ENCODE measurements at regions not wholly inside any gene's neighbourhood (a gene's known extent, or its start where the extent isn't known, plus 50 kb on each side); places are given as distances from the start of the nearest gene placed in this dataset.

DNA sequence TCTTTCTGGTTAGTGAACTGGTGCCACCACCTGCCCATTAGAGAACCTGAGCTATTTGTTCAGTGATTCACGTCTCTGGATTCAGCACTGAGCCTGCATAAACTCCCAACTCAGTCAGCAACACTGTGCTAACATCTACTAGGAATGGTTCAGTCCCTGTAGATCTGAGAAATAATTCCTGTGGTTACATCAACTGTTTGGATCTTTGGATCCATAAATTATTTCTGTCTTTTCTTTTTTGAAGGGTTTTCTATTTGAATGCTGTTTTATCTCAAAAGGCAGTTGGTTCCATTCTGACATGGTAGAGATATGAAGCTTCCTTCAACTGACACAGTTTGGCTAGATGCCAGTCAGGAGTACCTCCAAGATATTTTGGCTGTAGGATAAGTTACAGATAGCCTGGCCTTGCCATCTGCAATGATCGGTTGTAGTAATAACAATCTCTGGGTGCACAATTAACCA is 125.9 kb downstream of the TRMT11 start (continued):
- TF ChIP-seq E2F8 (IDR thresholded peaks at IDR 0.05; ENCODE audit: low read depth, partially characterized antibody) (no peak), TRIM24 (IDR thresholded peaks at IDR 0.05) (peak; percentile 82 to 88), ZNF436 (CRISPR knock-in tag; IDR thresholded peaks at IDR 0.05) (no peak), PRMT5 (CRISPR knock-in tag; IDR thresholded peaks at IDR 0.05) (no peak), ZNF76 (CRISPR knock-in tag; IDR thresholded peaks at IDR 0.05; ENCODE audit: borderline replicate concordance) (no peak), NR3C1 (CRISPR knock-in tag; IDR thresholded peaks at IDR 0.05) (no peak), POLR2AphosphoS5 (IDR thresholded peaks at IDR 0.05; ENCODE audit: control insufficient read depth, insufficient read depth, low read depth, low read length) (peak; percentile 90), SIRT6 (IDR thresholded peaks at IDR 0.05; ENCODE audit: low read depth, low read length) (no peak), CBFB (CRISPR knock-in tag; IDR thresholded peaks at IDR 0.05) (no peak)
- TF ChIP-seq, protein P1, sequence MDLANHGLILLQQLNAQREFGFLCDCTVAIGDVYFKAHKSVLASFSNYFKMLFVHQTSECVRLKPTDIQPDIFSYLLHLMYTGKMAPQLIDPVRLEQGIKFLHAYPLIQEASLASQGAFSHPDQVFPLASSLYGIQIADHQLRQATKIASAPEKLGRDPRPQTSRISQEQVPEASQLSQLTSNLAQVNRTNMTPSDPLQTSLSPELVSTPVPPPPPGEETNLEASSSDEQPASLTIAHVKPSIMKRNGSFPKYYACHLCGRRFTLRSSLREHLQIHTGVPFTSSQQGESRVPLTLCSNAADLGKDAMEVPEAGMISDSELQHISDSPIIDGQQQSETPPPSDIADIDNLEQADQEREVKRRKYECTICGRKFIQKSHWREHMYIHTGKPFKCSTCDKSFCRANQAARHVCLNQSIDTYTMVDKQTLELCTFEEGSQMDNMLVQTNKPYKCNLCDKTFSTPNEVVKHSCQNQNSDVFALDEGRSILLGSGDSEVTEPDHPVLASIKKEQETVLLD (IDR thresholded peaks at IDR 0.05): peak; percentile 23; the same call in 1 of the 2 replicates
- TF ChIP-seq, protein P2, sequence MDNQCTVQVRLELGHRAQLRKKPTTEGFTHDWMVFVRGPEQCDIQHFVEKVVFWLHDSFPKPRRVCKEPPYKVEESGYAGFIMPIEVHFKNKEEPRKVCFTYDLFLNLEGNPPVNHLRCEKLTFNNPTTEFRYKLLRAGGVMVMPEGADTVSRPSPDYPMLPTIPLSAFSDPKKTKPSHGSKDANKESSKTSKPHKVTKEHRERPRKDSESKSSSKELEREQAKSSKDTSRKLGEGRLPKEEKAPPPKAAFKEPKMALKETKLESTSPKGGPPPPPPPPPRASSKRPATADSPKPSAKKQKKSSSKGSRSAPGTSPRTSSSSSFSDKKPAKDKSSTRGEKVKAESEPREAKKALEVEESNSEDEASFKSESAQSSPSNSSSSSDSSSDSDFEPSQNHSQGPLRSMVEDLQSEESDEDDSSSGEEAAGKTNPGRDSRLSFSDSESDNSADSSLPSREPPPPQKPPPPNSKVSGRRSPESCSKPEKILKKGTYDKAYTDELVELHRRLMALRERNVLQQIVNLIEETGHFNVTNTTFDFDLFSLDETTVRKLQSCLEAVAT (IDR thresholded peaks at IDR 0.05): peak in 1 of 2 experiments; percentile 83; a peak in 1 of 4 replicates
- TF ChIP-seq, protein P3, sequence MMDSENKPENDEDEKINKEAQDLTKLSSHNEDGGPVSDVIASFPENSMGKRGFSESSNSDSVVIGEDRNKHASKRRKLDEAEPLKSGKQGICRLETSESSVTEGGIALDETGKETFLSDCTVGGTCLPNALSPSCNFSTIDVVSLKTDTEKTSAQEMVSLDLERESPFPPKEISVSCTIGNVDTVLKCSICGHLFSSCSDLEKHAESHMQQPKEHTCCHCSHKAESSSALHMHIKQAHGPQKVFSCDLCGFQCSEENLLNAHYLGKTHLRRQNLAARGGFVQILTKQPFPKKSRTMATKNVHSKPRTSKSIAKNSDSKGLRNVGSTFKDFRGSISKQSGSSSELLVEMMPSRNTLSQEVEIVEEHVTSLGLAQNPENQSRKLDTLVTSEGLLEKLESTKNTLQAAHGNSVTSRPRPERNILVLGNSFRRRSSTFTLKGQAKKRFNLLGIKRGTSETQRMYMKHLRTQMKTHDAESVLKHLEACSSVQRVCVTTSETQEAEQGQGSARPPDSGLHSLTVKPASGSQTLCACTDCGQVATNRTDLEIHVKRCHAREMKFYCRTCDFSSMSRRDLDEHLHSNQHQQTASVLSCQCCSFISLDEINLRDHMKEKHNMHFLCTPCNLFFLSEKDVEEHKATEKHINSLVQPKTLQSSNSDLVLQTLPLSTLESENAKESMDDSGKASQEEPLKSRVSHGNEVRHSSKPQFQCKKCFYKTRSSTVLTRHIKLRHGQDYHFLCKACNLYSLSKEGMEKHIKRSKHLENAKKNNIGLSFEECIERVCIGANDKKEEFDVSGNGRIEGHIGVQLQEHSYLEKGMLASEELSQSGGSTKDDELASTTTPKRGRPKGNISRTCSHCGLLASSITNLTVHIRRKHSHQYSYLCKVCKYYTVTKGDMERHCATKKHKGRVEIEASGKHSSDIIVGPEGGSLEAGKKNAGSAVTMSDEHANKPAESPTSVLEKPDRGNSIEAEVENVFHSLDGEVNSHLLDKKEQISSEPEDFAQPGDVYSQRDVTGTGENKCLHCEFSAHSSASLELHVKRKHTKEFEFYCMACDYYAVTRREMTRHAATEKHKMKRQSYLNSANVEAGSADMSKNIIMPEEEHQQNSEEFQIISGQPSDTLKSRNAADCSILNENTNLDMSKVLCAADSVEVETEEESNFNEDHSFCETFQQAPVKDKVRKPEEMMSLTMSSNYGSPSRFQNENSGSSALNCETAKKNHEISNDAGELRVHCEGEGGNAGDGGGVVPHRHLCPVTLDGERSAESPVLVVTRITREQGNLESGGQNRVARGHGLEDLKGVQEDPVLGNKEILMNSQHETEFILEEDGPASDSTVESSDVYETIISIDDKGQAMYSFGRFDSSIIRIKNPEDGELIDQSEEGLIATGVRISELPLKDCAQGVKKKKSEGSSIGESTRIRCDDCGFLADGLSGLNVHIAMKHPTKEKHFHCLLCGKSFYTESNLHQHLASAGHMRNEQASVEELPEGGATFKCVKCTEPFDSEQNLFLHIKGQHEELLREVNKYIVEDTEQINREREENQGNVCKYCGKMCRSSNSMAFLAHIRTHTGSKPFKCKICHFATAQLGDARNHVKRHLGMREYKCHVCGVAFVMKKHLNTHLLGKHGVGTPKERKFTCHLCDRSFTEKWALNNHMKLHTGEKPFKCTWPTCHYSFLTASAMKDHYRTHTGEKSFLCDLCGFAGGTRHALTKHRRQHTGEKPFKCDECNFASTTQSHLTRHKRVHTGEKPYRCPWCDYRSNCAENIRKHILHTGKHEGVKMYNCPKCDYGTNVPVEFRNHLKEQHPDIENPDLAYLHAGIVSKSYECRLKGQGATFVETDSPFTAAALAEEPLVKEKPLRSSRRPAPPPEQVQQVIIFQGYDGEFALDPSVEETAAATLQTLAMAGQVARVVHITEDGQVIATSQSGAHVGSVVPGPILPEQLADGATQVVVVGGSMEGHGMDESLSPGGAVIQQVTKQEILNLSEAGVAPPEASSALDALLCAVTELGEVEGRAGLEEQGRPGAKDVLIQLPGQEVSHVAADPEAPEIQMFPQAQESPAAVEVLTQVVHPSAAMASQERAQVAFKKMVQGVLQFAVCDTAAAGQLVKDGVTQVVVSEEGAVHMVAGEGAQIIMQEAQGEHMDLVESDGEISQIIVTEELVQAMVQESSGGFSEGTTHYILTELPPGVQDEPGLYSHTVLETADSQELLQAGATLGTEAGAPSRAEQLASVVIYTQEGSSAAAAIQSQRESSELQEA (IDR thresholded peaks at IDR 0.05; ENCODE audit: low read depth): no peak
- TF ChIP-seq, protein P4, sequence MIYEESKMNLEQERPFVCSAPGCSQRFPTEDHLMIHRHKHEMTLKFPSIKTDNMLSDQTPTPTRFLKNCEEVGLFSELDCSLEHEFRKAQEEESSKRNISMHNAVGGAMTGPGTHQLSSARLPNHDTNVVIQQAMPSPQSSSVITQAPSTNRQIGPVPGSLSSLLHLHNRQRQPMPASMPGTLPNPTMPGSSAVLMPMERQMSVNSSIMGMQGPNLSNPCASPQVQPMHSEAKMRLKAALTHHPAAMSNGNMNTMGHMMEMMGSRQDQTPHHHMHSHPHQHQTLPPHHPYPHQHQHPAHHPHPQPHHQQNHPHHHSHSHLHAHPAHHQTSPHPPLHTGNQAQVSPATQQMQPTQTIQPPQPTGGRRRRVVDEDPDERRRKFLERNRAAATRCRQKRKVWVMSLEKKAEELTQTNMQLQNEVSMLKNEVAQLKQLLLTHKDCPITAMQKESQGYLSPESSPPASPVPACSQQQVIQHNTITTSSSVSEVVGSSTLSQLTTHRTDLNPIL (CRISPR knock-in tag; IDR thresholded peaks at IDR 0.05): no peak
